Left forelimb (tissue), 1 donor: ENCODE measurements at regions not wholly inside any gene's neighbourhood (a gene's known extent, or its start where the extent isn't known, plus 50 kb on each side); places are given as distances from the start of the nearest gene placed in this dataset.

ENCODE experiments used
- DNase-seq: peaks from one replicate; pipeline ENCODE4 v3.0.0-alpha.2; 2018; ENCODE audit warnings: low spot score

DNA sequence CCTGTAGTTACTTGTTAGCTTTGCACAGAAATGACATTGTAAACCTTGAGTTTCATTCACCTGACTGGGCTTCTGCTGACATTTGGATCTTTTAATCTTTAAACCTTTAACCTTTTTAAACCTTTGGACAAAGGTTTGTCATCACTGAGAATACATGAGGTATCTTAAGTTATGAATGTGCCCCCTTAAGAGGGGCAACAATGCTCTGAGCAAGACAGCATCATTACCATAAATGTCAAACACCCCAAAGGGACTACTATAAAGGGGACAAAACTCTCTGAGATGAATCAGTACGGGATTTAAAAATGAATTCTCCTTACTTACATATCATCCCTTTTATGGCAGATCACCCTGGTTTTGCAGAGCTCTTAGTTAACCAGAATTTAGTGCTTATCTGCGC, 203.3 kb downstream of the COG6 start:
- DNase-seq, result no peak

DNA sequence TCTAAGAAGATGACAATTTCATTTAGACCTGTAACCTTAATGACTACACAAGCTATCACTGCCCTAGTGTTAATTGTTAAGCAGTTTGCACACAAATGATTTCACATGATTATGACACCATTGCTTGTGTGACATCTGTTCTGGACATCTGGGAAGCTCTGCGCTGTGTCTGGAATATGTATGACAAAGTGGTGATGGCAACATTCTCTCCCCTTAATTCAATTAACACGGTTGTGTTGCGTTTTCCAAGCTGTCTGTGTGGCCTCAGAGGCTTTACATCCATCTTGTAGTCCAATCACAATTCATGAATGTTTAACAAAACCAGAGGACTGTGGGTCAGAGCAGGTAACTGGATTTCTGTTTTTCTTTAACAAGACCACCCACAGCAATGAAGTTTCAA, 204.4 kb downstream of the COG6 start:
- no peak for DNase-seq

DNA sequence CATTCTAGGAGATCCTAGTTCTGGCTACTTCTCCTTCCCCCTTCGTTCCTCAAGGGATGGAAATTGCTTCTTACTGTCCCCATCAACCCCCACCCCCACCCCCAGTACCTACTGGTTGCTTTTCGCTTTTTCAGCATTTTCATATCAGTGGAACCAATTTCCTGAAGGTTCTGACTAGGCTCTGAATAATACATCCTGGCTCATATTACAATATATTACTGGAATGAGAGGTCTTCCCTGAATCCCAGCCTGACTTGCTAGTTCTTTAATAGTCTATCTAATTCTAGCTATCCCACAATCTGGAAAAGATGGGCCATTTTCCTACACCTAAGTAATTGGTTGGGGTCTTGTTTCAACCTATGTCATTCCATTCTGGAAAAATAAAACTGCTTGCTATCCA, 207.4 kb downstream of the COG6 start:
- no peak for DNase-seq

DNA sequence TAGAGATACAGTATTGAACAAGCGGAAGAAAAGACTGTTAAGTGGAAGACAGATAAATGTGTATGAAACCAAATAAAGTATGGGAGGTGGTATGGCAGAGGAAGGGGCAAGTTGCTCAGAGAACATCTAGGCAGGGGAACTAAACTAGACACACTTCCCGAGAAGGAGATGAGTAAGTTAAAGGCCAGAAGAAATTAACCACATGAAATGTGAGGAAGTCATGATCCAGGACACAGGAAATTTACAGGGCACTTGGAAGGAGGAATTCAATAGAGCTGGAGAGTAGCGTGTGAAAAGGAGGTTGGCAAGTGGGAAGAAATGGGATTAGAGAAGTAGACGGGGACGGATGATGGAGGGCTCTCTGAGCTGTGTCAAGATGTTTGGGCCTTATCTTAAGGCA, 208.8 kb downstream of the COG6 start:
- DNase-seq, result no peak

DNA sequence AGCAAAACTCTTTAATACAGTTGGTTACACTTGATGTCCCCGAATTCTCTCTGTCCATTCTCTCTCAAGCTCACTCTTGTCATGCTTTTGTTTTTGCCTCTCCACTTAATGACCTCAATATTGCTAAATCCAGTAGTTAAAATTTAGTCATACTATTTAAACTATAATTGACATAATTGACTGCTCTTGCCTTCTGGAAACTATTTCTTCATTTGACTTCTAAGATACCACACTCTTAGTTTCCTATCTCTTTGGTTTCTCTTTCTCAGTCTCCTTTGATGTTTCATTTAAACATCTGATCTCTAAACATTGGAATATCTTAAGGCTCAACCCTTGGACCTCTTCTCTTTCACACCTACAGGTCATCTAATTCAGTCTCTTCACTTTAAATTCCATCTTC, 211.3 kb downstream of the COG6 start:
- no peak for DNase-seq

DNA sequence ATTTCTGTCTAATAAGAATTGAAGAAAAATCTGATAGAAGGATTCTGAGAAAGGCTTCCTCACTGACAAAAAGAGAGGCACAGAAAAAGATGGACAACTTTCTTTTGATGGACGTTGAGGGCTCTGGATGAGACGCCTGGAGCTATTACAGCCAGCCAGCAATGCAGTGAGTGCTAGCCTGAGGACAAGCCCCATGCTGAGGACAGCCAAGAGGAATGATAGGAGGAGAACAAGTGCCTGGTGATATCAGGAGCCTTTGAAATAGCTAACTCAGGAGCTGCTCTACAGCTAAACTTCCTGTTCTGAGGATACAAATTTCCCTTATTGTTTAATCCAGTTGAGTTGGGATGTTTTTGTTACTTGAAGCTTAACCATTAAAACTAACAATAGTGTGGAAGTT, 212.3 kb downstream of the COG6 start:
- no peak for DNase-seq

DNA sequence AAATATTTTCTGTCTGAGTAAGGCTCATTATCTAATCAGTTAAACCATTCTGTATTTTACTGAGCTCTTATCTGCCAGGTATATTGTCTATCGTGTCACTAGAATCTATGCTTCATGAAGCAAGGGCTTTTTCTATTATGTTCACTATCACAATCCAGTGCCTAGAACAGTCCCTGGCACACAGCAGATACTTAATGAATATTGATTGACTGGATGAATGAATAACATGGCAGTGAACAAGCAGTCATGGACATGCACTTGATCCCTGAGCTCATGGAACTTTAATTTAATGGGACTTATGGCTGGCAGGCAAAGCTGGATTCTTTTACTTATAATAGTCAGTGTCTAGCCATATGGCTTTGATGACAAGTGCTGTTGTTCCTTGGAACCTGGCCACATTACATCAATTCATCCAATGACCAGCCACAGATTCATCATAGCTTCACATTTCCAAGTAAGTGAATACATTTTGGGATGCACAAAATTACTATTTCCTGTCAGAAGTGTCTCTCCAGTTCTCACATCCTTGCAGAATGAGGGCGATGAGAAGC, 214.8 kb downstream of the COG6 start:
- DNase-seq, result no peak

DNA sequence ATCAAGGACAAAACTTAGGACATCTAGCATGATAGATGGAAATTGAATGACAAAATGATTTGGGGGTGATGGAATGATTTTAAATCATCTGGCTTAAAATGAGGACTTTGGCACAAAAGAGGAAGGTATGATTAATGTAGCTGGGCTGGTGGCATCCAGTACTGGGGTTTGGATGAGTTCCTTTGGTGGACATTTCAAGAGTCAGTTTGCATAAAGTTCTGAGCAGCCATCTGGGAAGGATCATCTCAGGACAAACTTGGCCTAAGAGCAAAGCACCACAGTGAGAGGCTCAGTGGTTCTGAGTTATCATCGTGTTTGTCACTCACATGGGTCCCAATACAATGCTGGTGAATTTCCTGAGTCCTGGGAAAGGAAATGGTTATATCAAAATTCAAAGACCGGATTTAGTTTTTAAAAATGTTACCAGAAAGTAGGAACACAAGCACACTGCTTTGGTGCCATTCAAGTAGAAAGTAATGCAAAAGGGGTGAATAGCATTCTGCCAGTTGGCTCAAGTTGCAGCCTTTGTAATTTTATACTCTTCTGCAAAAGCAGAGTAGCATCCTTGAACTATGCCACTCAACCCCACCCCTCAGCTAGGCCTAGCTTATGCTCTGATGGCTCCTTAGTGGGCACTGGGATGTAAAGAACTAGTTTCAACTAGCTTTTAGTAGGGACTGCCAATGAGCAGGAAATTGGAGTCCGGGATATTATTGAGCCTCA, 219.0 kb downstream of the COG6 start:
- no peak for DNase-seq

DNA sequence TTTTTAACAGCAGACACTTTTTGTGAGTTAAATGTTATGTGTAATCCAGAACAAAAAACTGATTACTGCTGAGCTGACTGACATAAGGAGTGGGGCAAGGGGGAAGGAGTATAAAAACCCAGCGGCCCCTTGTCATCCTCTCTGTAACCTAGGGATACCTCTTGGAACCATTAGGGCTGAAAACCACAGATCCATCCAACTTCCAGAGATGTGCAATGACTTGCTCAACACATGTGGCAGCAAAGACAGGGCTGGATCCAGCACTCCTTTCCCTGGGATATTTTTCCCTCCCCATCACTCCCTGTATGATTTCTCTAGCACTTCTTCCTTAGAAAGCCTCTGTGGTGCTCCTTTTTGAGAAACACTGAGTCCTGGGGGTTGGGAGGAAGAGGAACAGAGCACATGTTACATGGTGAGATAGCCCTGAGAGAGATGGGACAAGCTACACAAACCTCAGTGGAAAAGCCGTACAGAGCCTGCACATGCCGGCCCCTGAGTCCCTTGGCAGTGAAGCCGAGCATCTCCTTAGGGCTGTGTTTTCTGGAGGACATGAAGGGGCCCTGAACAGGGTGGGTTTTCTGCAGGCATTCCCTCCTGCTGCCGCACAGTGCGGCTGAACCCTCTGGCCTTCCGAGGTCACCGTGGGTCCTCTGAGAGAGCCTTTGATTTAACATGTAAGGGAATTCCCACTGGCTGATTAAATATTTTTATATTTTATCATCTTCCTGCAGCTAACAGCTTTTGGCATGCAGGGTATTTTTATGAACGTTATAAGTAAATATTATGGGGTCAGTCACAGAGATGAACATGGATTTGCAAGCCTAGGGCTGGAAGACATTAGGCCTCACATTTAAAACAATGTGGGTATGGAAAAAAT, 219.9 kb downstream of the COG6 start:
- DNase-seq, result no peak

DNA sequence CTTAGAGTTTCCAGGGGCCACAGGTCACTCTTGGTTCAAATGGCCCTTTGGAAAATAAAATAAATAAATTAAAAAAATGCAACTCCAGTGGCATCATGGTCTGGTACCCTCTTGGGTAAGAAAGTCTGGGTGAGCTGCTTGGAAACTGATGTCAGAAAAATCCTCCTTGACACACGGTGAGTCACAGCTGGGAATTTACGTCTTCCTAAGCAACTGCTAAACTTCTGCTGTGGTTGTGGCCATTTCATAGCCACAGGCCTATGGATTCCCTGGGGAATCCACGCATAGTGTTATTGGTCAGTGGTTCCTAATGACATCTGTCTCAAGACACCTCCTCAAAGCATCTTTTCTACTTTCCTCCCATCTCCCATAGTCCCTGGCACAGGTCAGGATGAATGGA, 220.8 kb downstream of the COG6 start:
- DNase-seq, result no peak

DNA sequence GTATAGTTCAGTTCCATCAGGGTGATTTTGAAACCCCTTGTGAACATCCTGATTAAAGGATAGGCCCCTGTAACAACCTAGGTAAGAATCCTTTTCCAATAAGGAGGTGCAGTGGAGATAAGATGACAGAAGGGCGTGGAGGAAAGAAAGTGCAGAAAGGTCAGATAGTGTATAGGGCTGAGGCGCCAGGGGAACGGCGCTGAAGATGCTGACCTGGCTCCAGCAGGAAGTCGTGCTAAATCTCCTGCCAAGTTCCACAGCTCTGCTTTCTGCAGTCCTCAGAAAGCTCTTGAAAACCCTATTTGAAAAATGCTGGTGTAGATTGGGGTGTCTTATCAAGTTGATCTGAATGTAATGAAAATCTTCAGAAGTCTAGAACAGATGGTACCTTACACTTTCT, 221.7 kb downstream of the COG6 start:
- DNase-seq, result no peak

DNA sequence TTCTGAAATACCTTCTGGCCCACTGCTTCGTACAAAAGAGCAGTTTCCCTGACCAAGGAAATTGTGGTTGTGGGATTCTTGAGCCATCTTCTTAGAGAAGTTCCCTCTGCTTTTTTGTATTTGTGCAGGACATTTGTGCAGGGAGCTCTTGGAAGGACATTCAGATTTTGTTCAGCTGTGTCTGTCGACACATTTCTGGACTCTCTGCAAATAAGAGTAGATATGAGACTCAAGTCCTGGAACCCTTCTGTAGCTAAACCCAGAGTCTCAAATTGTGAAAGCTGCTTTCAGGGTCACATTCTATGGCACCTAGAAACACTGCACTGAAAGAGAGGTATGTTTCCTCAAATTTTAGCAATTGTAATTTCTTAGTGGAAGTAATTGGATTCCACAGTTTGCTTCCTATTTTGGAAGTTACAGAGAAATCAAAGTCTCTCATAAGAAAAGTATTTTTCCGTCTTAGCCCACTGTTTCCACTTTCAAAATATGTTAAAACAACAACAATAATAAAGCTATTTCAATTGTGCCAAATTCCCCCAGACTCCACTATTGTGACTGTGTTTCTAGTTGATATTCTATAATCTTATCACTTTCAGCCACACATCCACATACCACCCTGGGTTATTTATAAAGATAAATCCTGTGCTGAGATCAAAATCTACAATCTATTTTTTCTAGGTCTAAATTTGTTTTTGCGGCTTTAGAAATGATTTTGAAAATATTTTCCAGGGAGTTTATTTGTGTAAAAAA, 224.0 kb downstream of the COG6 start:
- no peak for DNase-seq

DNA sequence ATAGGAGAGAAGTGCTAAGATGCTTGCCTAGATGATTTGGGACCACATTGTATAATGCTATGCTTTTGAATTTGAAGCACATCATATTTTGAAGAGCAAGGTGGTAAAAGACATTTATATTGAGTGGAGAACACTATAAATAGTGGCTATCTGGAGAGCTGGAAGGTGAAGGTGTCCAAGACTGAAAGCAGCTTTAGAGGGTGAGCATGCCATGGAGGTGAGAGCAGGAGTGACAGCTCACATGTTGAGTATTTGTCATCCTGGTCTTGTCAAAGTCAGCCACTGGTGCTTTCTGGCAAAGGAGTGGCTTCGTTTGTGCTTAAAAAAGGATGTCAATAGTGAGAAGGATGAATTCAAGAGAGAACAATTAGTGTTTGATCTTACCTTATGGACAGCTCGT, 225.9 kb downstream of the COG6 start:
- DNase-seq, result no peak

DNA sequence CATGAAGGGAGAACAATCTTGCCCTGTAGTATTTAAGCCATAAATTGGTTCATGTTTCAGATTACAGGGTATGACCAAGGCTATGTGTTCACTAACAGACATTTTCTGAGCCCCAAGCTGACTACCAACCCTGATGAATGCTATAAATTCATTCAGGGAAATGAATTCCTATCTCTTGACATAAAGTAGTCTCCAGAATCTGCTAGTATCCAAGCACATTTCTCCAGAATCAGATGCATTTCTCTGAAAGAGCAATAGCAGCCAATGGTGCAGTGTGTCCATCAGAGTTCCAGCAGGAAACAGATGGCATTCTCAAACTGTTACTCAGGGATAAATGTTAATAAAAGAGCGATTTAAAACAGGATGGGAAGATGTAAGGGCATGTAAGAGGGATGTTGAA, 226.4 kb downstream of the COG6 start:
- DNase-seq, result no peak

DNA sequence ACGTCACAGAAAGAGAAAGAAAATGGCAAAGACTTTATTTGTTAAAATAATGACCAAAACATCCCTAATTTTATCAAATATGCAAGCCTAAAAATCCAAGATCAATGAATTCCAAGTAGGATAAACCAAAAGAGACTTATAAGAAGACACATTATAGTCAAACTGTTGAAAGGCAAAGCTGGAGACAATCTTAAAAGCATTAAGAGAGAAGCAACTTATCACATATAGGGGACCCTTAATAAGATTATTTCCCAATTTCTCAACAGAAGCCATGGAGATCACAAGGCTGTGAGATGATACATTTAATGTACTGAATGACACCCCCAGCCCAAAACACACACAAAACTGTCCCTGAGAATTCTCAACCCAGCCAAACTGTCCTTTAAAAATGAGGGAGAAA, 228.7 kb downstream of the COG6 start:
- DNase-seq, result no peak

DNA sequence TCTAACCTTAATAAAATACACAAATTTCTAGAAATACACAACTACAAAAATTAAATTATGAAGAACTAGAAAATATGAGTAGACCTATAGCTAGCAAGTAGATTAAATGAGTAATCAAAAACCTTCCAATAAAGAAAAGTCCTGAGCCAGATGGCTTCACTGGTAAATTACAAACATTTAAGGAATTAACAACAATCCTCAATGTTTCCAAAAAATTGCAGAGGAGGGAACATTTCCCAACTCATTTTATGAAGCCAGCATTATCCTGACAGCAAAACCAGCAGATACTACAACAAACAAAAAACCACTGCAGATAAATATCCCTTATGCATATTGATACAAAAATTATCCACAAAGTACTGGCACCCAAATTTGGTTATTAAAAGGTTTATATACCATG, 230.9 kb downstream of the COG6 start:
- no peak for DNase-seq

DNA sequence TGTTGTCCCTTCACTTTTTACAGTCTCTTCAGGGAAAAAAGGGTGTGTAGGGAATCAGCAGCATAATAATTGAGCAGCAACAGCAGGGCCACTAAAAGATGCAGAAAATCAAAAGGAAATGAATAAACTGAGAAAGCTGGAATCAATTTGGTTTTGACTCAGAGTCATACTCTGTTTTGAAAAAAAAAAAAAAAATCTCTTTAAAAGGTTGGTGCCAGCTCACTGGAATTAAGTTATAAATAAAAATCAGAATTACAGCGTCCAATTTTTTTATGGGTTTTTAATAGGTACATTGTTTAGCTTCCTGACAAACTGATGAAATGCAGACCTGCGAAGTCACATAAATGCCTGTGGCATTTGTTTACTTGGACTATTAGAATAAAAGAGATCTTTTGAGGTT, 231.9 kb downstream of the COG6 start:
- DNase-seq, result no peak

DNA sequence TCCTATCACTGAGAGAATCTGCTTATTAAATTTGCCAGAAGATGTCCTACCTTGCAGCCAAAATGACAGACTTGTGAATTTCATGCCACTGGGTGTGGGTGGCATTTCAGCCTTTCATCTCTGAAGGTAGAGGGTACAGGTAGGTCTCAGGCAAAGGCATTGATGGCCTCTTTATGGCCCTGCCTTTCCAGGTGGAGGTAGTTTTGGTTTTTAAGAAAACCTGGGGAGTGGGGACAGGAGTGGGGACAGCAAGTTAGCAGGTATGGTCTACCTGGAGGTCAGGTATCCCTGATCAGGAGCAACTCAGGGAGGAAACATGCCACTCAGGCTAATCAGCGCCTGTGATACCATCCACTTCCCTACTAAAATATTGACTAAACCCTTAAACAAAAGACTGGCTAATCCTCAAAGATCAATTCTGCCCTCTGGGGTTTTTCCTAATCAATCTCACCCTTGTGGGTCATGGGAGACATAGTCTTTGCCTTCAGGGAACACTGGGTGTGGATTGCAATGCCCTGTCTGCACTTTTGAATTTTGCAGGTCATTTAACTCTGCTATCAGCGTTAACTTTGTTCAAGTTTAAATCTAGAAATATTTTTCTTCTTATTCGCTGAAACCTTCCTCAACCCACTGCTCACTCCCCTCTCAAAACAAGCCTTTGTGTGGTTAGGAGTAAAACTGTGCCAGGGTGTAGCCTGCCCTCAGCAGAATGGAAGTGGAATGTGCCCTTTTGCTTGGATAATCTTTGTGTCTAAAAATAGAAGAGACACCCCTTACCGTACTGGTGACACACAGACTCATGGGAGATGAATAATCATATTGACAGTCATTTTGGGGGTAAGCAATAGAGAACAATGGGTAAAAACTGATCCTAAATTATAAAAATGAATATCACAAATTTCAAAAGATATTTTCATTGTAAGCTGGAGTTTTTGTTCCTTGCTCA, 233.7 kb downstream of the COG6 start:
- DNase-seq, result no peak

DNA sequence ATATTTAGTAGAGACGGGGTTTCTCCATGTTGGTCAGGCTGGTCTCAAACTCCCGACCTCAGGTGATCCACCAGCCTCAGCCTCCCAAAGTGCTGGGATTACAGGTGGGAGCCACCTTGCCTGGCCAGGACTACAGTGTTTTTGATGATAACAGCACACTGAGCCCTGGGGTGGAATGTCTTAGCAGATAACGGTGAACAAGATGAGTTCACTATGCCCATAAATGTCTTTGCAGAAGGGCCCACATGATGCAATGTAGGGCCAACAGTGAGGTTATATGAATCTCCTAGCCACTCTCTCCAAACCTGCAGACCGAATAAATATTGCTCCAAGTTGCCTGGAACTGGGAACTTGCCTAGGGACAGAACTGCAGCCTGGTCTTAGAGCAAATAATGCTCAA, 235.1 kb downstream of the COG6 start:
- DNase-seq, result no peak

DNA sequence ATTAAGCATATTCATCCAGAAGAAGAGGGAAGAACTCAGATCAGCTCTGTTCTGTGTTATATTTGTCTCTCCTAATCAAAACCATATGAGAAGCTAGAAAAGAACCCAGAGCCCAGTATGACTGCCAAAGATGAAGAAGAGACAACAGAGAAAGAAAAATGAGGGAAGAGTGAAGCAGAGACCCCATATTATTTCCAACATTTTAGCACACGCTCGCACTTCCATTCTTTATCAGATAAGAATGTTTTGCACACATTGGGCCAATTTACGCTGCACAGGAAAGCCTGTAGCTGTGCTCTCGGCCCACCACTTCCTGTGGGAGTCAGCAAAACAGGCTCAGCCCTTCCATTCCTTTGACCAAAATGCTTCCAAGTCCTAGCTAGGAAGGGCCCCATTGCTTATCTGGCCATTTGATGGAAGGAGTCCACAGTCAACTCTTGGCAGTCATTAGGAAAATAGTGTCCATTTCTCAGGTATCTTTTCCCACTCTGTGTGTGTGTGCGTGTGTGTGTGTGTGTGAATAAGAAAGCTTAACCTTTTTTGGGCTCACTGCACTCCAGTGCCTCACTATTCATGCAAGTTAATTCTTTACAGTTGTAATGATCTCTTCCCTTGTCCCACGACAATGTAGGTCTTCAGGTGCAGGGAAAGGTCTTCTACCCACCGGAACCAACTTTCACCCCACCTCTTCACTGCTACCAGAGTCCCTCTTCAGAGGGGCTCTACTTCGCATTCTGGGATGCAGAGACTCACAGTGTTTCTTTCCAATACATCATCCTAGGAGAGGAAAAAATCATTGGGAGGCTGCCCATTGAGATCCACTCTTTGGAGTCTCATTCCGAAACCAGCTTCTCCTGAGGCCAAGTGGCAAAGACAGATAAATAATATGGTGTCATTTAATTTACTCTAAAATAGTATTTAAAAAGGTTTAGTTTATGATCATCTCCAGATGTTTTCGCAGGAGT, 237.5 kb downstream of the COG6 start:
- no peak for DNase-seq
